ENCODE measurements at regions not wholly inside any gene's neighbourhood (a gene's known extent, or its start where the extent isn't known, plus 50 kb on each side); places are given as distances from the start of the nearest gene placed in this dataset.

DNA sequence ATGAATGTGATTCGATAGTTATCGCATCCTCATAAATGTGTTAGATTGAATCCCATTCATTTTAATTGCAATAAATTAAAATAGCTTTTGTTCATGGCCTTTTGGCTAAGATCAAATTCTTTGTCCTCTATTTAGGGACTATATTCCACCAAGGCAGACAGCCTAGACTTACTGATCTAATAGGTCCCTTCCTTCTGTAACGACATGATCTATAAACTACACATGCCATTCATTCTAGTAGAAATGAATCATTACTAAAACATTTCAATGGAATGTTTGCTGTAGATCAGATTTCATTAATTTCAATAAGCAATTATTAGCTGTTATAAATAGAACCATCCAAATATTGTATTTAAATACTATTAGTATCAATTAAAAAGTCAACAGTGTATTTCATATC, 526.6 kb upstream of the KLHL1 start:
- no peak for DNase-seq (ENCODE audit: low spot score)

DNA sequence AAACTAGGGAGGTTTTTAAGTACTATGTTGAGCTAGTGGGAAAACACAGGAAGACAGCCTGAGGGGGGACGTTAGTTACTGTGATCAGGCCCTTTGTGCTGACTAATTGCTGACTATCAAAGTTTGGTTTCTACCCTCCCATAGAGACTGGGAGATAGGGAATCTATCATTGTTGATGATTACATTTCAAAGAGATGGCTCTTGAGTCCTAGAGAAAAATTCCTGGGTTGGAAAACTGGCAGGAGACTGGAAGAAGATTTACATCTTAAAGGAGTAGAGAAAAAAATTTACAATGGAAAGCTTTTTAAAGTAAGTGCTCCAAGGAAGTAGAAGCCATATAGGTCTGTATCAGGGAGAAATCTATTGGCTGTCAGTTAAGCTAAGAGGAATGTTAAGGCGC, 522.0 kb upstream of the KLHL1 start:
- DNase-seq (ENCODE audit: low spot score): peak; percentile 24

DNA sequence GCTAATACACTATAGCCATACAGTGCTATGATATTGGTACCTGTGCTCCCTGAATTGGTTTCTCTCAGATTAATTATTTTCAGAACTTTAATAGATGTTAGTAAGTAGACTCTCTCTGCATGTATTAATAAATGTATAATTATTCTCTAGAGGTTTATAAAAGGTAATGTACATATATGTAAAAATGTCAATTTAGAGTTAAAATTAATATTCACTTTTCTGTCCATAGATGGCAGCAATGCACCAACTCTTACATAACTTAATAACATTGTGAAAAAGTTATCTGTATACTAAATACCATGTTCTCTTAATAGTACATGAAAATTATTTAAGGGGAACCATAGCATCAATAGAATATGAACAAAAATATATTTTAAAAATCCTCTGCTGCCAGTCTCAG, 515.0 kb upstream of the KLHL1 start:
- no peak for DNase-seq (ENCODE audit: low spot score)

- no peak for DNase-seq (ENCODE audit: low spot score)
Measured at GRCh38 chr13:70622796-70623195, 514.5 kb upstream of the KLHL1 start.

GRCh38 chr13:70619936-70620335, 511.7 kb upstream of the KLHL1 start:
- DNase-seq (ENCODE audit: low spot score): no peak

- DNase-seq (ENCODE audit: low spot score): no peak
Measured at GRCh38 chr13:70616847-70617246, 508.6 kb upstream of the KLHL1 start.

GRCh38 chr13:70613295-70613694, 505.0 kb upstream of the KLHL1 start:
- peak; percentile 11 for DNase-seq (ENCODE audit: low spot score)

GRCh38 chr13:70612881-70613280, 504.6 kb upstream of the KLHL1 start:
- no peak for DNase-seq (ENCODE audit: low spot score)

GRCh38 chr13:70604448-70604847, 496.2 kb upstream of the KLHL1 start:
- no peak for DNase-seq (ENCODE audit: low spot score)

GRCh38 chr13:70593716-70594115, 485.5 kb upstream of the KLHL1 start:
- no peak for DNase-seq (ENCODE audit: low spot score)

GRCh38 chr13:70585109-70585508, 476.9 kb upstream of the KLHL1 start:
- DNase-seq (ENCODE audit: low spot score): no peak

GRCh38 chr13:70580825-70581224, 472.6 kb upstream of the KLHL1 start:
- no peak for DNase-seq (ENCODE audit: low spot score)

- no peak for DNase-seq (ENCODE audit: low spot score)
Measured at GRCh38 chr13:70579941-70580340, 471.7 kb upstream of the KLHL1 start.

DNA sequence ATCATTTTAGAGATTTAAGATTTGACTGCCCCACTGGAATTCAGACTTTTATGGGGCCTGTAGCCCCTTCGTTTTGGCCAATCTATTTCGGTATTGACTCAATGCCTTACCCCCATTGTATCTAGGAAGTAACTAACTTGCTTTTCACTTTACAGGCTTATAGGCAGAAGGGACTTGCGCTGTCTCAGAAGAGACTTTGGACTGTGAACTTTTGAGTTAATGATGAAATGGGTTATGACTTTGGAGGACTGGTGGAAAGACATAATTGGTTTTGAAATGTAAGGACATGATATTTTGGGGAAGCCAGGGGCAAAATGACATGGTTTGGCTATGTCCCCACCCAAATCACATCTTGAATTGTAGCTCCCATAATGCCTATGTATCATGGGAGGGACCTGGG, 463.0 kb upstream of the KLHL1 start:
- DNase-seq (ENCODE audit: low spot score): no peak

DNA sequence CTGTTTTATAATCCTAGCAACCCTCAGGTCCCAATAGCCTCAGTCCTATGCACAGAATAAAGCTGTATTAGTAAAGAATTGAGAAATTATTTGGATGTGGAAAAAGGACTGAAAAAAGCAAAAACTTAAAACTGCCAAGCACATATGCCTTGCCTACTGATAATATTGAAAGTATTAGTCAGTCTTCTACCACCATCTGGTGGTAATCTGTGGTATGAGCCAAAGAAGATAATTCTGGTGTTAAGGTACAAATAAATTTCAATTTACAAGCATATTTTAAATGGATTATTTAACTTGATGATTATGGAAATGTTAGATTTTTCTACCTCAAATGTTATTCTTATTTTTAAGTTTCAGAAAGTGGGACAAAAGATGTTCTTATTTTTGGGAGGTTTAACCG, 460.3 kb upstream of the KLHL1 start:
- peak; percentile 55 for DNase-seq (ENCODE audit: low spot score)

GRCh38 chr13:70544706-70545105, 436.5 kb upstream of the KLHL1 start:
- DNase-seq (ENCODE audit: low spot score): no peak

DNA sequence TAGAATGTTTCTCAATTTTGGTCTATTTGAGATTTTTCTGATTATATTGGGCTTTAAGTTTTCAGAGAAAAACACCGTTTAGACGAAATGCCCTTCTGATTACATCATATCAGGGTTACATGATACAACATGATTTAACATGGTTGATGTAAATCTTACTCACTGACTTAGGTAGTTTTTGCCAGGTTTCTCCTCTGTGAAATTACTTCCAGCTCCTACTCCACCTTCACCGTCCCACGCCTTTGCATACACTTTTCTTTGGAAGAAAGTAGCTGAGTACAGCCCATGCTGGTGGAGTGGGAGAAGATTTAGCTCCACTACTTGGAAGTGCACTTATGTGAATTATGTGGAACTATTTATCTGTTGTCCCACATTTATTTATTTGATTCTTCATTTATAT, 433.2 kb upstream of the KLHL1 start:
- no peak for DNase-seq (ENCODE audit: low spot score)

GRCh38 chr13:70534466-70534865, 426.2 kb upstream of the KLHL1 start:
- DNase-seq (ENCODE audit: low spot score): no peak

DNA sequence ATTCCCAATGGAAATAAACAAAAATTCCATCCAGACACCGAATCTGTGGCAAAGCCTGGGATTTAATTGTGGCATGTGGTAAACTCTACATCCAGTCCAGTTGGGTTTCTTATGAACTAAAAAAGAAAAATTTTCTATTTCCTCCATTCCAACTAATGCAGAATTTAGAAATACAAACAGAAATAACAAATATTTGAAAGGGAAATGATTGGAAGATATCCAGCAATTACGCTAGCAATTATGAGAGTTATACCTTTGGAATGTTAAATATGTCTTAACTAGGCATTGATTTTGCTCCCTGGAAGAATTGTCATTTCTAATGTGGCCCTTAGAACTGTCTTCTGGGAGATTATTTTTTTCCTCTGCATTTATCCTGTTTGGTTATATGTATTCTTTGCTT, 421.4 kb upstream of the KLHL1 start:
- DNase-seq (ENCODE audit: low spot score): no peak

- DNase-seq (ENCODE audit: low spot score): no peak
Measured at GRCh38 chr13:70527599-70527998, 419.3 kb upstream of the KLHL1 start.

GRCh38 chr13:70523622-70524021, 415.4 kb upstream of the KLHL1 start:
- no peak for DNase-seq (ENCODE audit: low spot score)

DNA sequence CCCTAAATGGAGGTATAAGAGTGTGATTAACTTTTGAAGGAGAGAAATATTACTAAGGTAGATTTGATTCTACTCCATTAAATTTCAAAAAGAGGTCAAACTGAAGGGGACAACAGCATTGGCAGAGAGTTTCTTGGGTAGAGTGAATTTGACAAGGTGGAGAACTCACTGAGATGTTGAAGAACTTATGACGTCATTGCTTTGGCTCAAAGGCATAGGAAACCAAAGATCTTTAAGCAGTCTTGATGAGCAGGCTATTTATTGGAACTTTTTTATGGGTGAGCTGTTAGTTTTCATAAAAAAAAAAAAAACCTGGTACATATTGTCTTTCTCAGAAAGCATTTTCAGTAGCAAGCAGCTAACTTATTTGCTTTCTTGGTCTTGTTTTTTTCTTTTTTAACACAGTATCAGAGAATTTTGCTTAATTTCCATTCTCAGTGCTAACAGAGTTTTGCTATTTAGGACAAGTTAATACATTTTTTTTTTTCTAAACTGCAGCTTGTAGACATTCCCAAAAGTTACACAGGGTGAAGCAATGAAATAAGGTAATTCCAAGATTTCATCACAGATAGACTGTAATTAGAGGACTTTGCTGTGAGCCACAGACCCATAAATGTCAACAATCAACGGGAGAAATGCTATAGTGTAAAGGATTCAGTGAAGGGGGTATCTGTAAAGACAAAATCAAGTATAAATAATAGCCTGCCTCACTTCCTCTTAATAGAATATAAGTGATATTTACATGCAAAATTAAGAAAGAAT, 412.2 kb upstream of the KLHL1 start:
- DNase-seq (ENCODE audit: low spot score): no peak

- no peak for DNase-seq (ENCODE audit: low spot score)
Measured at GRCh38 chr13:70518081-70518480, 409.8 kb upstream of the KLHL1 start.

DNA sequence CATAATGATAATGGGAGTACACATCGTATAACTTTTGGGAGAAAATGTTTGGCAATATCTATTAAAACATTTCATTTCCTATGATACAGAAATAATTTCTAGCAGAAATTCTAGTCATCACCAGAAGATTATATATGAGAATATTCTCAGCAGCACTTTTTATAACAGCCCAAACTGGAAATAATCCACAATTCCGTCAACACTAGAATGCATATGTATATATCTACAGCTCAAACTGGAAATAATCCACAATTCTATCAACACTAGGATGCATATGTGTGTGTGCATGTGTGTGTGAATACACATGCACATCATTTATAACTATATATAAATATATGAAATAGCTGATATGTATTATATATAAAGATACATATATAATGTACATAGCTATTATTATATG, 408.0 kb upstream of the KLHL1 start:
- no peak for DNase-seq (ENCODE audit: low spot score)
